Stimulated activated CD4-positive, alpha-beta T cell treated with anti-CD3 and anti-CD28 coated beads, Interleukin-12 subunit alpha, Interleukin-12 subunit beta, amount 100 ng/mL, for 4 hours (primary cell): ENCODE measurements at regions not wholly inside any gene's neighbourhood (a gene's known extent, or its start where the extent isn't known, plus 50 kb on each side); places are given as distances from the start of the nearest gene placed in this dataset.
"Not testable (repeated sequence)": the region's sequence is repeated elsewhere in the genome, so short reads cannot be mapped to it uniquely, and the experiment has no call there.

Experiments
- DNase-seq: peaks from one replicate; pipeline ENCODE4 v3.0.0-alpha.2; 2020

DNA sequence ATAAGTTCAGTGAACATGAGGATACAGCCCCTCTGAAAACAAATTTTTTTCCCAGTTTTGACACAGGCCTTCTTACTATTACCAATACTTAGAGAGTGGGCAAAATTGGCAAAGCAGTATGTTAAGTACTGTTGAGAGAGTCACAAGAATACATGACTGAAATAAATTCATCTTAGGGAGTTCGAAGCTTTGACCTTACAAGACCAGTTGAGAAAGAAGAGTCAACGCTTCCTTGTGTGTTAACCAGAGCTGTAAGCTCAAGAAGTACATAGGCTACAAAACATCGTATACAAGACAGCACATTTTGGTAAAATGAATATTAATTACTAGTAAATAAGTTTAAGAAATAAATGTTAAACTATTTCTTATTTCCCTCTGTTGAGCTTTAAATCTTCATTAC is 164.4 kb upstream of the RORA start:
- DNase-seq: no peak

DNA sequence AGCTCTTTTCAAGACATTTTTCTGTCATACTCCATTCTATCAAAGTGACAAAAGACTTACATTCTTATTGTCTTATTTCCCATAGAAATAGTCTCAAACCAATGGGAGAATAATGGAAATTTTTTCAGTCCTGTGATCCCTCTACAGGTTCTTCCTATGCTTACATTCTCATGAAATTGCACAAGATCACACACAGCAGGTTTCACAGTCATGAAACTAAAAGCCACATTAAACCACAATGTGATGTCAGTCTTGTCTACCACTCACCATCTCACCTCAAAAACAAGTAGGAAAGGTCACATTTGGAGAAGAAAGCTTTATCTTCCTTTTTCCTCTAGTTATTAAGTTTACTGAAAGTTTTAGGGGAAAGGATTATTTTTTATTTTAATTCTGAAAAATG is 161.0 kb upstream of the RORA start:
- DNase-seq: no peak

DNA sequence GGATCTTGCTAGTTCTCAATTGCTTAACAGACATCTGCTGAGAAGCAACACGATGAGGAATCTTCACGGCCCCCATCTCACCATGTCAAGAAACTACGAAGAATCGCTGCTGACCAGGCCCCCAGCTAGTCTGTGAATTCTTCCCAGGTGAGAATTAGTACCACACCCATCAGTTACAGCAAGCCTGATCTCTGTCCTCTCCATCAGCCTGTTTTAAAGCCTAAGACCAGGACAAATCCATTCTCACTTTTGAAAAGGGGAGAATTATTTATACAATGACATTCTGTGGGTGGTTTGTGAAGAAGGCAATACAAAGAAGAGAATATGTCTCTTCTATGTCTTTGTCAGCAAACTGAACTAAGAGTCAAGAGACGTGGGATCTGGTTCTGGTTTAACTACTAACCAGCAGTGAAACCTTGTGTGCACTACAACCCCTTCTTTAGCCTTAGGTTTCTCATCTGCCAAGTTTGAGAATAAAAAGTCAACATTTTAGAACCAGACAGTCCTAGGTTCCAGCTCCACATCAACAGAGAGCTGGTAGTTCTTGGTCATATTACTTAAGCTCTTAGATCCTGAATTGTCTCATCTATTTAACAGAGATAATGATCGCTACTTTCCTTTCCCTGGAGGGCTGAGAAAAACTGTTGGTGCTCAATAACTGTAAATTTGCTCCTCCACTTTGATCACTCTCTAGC is 160.4 kb upstream of the RORA start:
- no peak for DNase-seq

DNA sequence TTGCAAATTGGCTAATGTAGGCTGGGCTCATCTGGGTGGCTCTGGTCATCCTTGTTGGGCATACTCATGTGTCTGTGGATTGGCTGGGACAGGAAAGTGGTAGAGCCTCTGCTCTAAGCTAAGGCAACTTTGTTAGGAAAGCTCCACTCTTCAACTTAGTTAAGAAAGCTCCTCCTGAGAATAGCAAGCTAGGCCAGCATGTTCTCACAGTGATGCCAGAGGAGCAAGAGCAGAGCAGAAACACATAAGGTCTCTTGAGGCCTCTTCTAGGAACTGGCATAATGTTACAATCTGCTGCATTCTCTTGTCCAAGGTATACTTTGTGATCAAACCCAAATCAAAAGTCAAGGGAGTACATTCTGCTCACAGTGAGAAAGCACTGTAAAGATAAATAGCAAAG is 158.6 kb upstream of the RORA start:
- no peak for DNase-seq

DNA sequence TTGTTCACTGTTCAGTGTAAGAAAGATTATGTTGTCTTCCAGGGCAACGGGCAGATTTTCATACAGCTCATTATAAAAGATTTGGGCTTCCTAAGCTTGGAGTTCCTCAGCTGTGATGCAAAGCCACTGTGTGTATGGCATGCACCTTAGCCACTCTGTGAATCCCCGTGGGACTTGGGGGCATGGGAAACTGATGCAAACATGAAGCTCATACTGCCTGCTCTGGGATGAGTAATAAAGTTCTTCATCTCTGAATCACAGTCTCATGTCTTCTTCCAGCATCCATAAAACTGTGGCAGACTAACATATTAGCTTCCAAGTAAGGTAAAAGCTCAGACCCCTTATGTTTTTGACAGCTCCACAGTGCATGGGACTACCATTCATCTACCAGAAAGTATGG is 154.3 kb upstream of the RORA start:
- no peak for DNase-seq

DNA sequence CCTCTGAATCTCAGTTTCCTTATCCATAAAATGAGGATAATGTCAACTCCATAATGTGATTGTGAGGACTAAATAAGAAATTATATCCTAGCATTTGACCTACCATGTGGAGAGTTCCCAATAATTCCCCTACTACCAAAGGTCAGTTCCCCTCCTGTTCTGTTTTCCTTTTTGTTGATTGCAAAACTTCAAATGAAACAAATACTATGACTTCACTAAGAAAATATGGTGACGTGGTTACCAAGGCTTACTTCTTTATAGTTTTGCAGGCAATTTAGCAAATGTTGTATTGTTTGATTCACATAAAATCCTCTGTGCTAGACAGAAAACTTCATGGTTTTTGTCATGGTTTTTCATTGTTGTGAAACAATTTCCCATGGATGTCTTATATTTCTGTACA is 153.8 kb upstream of the RORA start:
- DNase-seq: no peak

DNA sequence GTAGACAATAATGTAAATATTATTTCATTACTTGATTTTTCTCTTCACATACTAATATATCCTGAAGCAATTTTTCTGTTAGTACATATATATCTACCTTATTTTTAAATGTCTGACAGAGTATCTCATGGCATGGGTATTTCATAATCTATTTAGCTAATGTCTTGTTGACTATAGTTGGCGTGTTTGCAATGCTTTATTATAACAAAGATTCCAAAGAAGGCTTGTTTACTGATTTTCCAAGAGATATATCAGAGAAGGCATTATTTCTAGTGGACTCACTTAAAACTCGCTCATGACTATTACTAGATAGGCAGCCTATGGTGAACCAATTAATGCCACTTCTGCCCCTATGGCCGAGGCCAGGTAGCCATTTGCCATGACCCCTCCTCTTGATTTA is 152.4 kb upstream of the RORA start:
- no peak for DNase-seq

DNA sequence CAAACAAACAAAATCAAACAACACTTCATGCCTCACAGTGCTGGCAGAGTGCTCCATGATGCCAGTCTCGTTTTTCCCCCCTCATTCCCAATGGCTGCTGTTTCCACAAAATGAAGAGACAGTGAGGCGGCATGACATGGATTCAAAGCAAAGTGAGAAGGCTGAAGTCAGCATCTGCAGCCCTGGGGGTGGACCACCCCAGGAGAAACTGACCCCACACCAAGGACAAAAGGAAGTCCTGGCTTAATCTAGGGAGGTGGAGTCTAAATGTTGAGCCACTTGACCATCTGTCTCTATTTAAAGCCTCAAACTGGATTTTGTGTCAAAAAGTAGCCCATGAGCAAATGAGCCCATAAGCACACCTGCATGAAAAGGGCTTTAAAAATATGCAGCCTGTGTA is 151.2 kb upstream of the RORA start:
- no peak for DNase-seq

DNA sequence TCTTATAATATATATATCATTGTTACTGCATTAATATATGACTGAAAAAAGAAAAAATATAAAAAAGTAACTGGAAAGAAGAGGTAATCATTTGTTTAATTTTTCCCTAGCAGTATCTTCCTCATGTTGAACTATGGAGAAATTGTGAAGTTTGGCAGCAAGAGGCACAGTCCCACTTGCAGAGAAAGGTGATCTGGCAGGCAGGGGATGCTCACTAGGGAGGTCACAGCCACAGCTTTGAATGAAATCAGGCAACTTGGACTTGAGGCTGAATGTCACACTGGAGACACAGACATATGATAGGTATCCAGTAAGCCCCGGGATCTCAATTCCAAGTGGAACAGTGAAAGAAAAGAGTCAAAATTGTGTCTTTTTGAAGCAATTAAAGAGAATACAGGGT is 149.9 kb upstream of the RORA start:
- DNase-seq: no peak

DNA sequence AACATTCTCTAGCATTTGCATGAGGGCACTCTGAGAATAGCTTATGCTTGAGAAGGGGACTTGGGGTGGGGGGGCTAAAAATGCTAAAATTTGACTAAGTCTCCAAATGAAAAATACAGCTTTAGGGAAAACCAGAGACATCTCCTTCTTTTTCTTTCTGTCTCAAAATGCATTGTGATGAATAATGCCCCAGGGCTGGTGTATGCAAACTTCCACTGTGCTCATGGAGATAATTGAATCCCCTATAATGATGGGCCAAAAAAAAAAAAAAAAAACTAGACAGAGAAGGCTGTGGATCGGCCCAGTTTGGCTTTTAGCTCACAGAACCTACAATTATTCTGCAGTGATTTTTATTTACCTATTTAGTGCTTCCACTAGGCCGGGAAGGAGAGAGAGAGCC is 147.9 kb upstream of the RORA start:
- no peak for DNase-seq

DNA sequence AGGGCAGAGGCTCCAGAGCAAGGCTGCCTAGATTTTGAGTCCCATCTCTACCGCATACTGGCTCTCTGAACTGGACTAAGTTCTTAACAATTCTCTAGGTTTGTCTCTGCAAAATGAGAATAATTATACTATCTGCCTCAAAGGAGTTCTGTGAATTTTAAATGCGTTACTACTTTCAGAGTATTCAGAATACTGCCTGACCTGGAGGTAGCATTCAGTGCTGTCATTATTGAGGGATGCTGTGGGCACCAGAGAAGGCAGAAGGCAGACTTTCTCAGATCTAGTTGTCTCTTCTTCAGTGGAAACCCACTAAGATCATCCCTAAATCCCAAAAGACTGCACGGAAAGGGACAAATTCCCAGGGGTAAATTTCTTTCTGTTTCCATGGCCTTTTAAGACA is 147.4 kb upstream of the RORA start:
- DNase-seq: no peak

DNA sequence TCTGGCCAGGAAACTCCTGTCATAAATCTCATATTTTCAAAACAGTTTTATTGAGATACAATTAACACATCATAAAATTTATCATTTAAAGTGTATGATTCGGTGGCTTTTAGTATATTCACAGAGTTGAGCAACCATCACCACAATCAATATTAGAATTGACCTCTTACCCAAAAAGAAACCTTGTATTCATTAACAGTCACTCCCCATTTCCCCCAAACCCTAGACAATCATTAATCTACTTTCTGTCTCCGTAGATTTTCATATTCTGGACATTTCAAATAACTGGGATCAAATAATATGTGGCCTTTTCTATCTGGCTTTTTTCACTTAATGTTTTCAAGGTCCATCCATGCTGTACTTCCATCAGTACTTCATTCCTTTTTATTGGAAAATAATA is 145.7 kb upstream of the RORA start:
- no peak for DNase-seq

DNA sequence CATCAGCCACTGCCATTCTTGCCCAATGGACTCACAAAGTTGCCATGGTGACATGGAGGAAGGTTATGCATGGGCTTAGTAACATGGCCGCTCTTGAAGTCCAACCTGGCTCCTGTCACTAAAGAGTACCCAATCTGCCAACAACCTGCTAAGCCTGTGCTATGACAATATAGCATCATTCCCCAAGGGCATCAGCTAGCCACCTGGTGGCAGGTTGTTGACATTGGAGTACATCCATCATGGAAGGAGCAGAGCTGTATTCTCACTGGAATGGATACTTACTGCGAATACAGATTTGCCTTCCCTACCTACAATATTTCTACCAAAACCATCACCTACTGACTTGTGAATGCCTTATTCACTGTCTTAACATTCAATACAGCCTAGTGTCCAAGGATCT is 138.9 kb upstream of the RORA start:
- DNase-seq: no peak

DNA sequence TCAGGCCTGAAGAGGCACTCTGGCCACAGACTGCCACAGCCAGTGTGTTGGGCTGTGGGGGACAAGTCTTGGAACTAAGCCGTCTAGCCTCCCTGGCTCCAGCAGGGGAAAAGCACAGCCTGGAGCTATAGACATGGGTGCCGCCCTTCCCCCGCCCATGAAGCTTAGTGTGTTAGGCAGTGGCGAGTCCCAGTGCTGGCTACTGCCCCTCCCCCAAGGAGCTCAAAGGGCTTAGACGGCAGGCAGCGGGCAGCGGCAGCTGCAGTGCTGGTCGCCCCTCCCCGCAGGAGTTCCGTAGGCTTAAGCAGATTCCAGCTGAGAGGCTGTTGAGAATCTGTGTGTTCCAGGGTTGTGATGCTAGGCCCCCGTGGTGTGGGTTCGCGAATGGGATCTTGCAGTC is 135.8 kb upstream of the RORA start:
- no peak for DNase-seq

DNA sequence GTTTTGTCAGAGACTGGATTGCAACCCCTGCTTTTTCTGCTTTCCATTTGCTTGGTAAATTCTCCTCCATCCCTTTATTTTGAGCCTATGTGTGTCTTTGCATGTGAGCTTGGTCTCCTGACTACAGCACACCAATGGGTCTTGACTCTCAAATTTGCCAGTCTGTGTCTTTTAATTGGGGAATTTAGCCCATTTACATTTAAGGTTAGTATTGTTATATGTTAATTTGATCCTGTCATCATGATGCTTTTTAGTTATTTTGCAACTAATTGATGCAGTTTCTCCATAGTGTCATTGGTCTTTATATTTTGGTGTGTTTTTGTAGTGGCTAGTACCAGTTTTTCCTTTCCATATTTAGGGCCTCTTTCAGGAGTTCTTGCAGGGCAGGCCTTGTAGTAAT is 133.8 kb upstream of the RORA start:
- DNase-seq: not testable (repeated sequence)

DNA sequence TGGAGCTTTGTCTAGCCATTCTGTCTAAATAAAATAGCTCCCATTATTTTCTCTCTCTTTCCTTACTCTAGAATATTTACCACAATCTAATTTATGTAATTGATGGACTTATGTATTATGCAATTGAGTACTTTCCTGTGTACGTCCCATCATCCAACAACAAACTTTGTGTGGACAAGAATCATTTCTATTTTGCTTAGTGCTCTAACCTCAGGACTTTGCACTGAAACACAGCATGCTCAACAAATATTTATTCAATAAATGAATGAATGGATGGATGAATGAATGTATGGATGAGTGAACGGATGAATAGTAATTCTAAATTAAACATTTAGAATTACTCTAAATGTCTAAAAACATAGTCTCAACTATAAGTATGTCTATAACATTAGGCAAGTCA is 115.2 kb upstream of the RORA start:
- no peak for DNase-seq

DNA sequence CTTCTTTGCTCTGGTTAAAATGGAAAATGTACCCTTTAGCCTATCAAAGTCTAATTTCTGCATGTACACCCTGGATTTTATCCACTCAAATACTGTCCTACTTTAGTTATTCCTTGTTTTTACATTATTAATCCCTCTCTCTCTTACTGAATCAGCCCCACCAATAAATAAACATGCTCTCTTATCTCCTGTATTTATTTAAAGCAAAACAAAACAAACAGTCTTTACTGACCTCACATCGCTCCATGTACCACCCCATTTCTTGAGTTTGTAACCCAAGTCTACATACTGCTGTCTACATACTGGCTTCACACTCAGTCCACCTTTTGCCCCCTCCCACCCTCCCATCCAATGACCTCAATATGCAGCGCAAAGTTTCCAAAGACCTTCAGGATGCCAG is 113.3 kb upstream of the RORA start:
- DNase-seq: no peak

DNA sequence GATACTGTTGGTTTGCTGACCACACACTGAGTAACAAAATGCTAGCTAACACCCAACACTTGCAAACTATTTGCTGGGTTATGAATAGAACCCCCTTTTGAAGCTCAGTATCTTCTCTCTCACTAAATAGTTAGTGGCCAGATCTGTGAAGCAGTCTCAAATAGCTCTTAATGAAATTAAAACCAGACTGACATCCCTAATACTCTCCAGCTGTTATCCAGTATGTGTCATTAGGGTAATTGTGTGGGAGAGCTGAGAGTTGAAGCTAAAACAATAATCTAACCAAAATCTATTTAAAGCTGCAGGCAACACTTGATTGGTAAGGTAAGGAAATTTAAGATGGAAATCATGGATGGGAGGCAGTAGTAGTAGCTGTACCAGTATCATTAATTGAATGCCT is 110.4 kb upstream of the RORA start:
- DNase-seq: no peak

DNA sequence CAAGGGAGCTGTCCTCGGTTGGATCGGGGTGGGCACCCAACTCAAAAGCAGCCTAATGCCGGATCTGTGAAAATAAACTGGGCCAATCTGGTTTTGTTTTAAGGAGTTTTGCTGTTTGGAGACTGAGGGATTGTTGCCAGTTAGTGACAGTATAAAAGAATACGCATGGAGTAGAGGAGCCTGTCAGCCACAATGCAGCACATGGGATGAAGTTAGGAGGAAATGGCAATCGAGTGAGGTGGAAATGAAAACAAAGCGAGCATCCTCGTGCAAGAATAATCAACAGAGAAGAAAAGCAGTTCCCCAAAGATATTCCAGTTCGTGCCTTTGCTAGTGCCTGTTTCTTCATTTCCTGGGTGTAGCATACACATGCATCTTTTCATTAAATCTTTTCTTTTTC is 108.4 kb upstream of the RORA start:
- DNase-seq: no peak

DNA sequence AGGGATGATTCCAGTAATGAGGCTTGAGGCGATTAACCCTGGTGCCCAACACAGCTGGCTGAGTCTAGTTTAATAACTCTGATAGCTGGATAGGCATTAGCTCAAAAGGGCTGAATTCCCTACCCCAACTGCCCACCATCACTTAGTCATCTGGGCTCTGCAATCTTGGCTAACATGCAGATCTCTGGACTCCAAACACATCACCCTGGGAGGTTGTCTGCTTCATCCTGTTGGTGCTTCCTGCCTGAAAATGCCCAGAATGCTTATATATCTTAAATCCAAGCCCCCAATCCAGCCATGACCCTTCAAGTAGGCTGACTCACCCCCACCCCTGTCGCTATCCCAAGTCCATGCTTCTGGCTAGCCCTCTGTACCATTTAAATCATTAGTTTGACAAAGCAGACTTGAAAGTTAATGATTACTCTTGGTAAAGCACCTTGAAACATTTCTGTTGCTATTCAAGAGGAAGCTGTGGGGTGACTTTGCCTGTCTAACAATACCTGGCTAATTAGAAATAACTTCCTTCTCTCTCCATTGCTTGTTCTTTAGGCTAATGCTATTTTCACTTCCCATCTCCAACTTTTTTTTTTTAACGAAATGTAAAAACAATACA is 107.0 kb upstream of the RORA start:
- no peak for DNase-seq

DNA sequence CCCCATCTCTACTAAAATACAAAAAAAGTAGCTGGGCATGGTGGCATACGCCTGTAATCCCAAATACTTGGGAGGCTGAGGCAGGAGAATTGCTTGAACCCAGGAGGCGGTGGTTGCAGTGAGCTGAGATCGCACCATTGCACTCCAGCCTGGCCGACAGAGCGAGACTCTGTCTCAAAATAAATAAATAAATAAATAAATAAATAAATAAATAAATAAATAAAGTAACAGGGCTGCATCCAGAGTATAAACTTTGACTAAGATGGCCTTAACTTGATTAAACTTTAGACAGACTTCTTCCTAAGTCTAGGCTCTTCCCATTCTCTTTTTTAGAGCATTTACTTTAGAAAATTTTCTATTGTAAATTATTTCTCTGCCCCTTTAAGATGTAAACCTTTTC is 105.6 kb upstream of the RORA start:
- DNase-seq: not testable (repeated sequence)

DNA sequence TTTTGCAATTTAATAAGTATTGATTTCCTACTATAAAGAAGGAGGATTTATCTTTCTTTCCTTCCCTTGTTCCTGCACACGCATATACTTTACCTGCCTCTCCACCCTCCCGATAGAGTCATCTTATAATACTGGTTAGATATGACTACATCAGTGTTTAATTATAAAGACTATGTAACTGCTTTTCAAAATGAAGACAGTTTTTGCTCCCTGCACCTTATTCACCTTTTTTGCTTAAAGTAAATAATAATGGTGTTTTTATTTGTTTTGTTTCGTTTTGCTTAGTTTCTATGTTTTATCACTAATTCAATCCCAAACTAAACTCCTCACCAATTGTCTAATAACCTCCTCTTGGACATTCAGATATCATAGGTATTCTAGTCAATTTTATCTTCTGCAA is 101.9 kb upstream of the RORA start:
- DNase-seq: no peak

DNA sequence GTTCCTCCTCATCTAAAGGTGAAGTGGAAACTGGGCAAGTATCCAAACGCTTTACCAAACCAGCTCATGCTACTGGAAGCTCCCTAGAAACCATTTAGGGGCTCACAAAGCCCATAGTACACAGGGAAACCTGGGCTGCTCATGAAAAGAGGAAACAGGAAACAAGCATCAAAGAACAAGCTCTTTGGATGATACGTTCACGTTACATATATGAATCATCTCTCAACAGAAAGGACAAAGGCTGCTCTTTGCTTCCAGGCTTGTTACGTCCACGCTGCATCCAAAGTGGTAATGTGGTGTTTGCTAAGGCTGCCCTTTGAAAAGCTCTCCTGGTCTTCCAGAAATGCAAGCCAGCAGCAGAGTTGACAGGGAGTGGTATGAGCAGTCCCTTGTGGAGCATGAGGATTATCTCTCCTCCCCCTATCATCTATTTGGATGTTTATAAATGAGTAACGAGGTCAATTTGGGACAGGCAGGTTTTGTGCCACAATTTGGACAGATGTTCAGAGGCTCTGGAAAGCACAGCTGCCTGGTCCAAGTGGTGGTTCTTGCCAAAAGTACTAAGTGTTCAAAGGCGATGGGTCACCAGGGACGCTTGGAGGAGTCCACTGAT is 98.0 kb upstream of the RORA start:
- no peak for DNase-seq

DNA sequence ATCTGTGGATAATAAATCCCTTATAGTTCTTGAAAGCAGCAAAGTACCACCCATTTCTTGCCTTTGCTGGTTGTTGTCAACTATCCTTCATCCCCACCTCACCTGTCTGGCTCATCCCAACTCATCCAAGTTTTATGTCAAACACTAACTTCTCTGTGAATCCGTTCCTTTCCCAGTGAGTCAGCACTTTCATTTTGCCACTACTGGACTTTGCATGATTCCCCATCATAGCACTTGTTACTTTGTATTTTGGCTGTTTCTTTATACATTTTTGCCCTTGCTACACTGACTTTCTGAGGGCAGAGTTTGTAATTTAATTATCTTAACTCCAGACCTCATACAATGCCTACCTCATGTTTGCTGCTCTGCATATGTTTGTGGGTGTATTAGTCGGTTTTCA is 90.8 kb upstream of the RORA start:
- DNase-seq: no peak
